Left lung (tissue), 4 donors: ENCODE measurements at regions not wholly inside any gene's neighbourhood (a gene's known extent, or its start where the extent isn't known, plus 50 kb on each side); places are given as distances from the start of the nearest gene placed in this dataset.

Experiments
- ATAC-seq: fragments of 200-7000 bp; cut with Tn5 transposase; one replicate; pipeline ENCODE4 v1.9.1; 2020; ENCODE audit warnings: moderate library complexity
- DNase-seq, 4 donors: peaks; one replicate each; pipeline ENCODE4 v3.0.0-alpha.2; 2013 to 2020
- H3K27ac ChIP-seq, 2 donors: fragments of 200-600 bp; sonication (generic) in 1 of 2; one replicate each; pipeline versions ENCODE4 v1.5.0 to v1.8.0; 2020 to 2021
- H3K27me3 ChIP-seq, 2 donors: fragments of 200-600 bp; sonication (generic) in 1 of 2; one replicate each; pipeline versions ENCODE4 v1.5.0 to v1.8.0; 2020 to 2021
- H3K36me3 ChIP-seq, 2 donors: fragments of 200-600 bp; sonication (generic) in 1 of 2; one replicate each; pipeline versions ENCODE4 v1.5.0 to v1.8.0; 2020 to 2021
- H3K4me1 ChIP-seq, 2 donors: fragments of 200-600 bp; one replicate each; pipeline ENCODE4 v1.8.0; 2021
- H3K4me3 ChIP-seq, 2 donors: fragments of 200-600 bp; sonication (generic) in 1 of 2; one replicate each; pipeline versions ENCODE4 v1.5.0 to v1.8.0; 2020 to 2021; ENCODE audit warnings: mild to moderate bottlenecking in 1 of 2
- H3K9me3 ChIP-seq, 2 donors: fragments of 200-600 bp; sonication (generic) in 1 of 2; one replicate each; pipeline versions ENCODE4 v1.5.0 to v1.8.0; 2020 to 2021
- CTCF ChIP-seq, 2 donors: fragments of 200-600 bp; sonication (generic) in 1 of 2; IDR thresholded peaks; one replicate each; pipeline versions ENCODE4 v1.5.0 to v1.8.0; 2021; ENCODE audit warnings: antibody characterized with exemption in 2 of 2
- intact Hi-C, 2 donors: fragments of 100-400 bp; cut with DNase I; formaldehyde crosslinking; loops; one replicate each; pipeline versions ENCODE4 v1.11.2 to v1.14.2; 2022
- donor health status: DM: no; HTN: yes; CAD: no.
- donor health status: DM: no; HTN: no; CAD: no.

- ATAC-seq (no peak), DNase-seq (no peak)
- intact Hi-C loops = no loop called here
- no peaks in the 10 kb centered on the region for H3K36me3 ChIP-seq
- H3K9me3 ChIP-seq = no peaks in the 10 kb centered on the region
- no peaks in the 10 kb centered on the region for H3K4me1 ChIP-seq
- no peak overlapping the region for H3K27ac ChIP-seq
- TF ChIP-seq CTCF (IDR thresholded peaks at IDR 0.05) = no peak
- no peaks in the 10 kb centered on the region for H3K27me3 ChIP-seq
- H3K4me3 ChIP-seq = no peak overlapping the region
Observed at GRCh38 chr2:133691336-133691735, 123.1 kb upstream of the NCKAP5 start.

GRCh38 chr2:133705287-133705686, 137.0 kb upstream of the NCKAP5 start:
- H3K36me3 ChIP-seq = no peaks in the 10 kb centered on the region
- DNase-seq (no peak), ATAC-seq (no peak)
- intact Hi-C loops = no loop called here
- H3K27me3 ChIP-seq = no peaks in the 10 kb centered on the region
- no peaks in the 10 kb centered on the region for H3K4me1 ChIP-seq
- no peak for TF ChIP-seq CTCF (IDR thresholded peaks at IDR 0.05)
- H3K9me3 ChIP-seq = peaks cover 0 to 10% of the 10 kb centered on the region in 2 donors
- no peak overlapping the region for H3K27ac ChIP-seq
- no peak overlapping the region for H3K4me3 ChIP-seq

- H3K4me3 ChIP-seq = no peak overlapping the region
- H3K9me3 ChIP-seq = peaks cover 0 to 10% of the 10 kb centered on the region in 2 donors
- no peak overlapping the region for H3K27ac ChIP-seq
- ATAC-seq = no peak
- H3K36me3 ChIP-seq = no peaks in the 10 kb centered on the region
- no peaks in the 10 kb centered on the region for H3K4me1 ChIP-seq
- DNase-seq = no peak
- H3K27me3 ChIP-seq = no peaks in the 10 kb centered on the region
- no peak for TF ChIP-seq CTCF (IDR thresholded peaks at IDR 0.05)
- intact Hi-C loops = no loop called here
Observed at GRCh38 chr2:133710613-133711012, 142.3 kb upstream of the NCKAP5 start.

- no peak for TF ChIP-seq CTCF (IDR thresholded peaks at IDR 0.05)
- H3K4me3 ChIP-seq = no peak overlapping the region
- no peak overlapping the region for H3K27ac ChIP-seq
- peaks cover 0 to 10% of the 10 kb centered on the region in 2 donors for H3K9me3 ChIP-seq
- DNase-seq = peak in 1 of 4 donors; percentile 28
- H3K27me3 ChIP-seq = no peaks in the 10 kb centered on the region
- ATAC-seq = no peak
- no peaks in the 10 kb centered on the region for H3K4me1 ChIP-seq
- intact Hi-C loops = no loop called here
- H3K36me3 ChIP-seq = no peaks in the 10 kb centered on the region
Observed at GRCh38 chr2:133711201-133711600, 142.9 kb upstream of the NCKAP5 start.

GRCh38 chr2:133711806-133712205, 143.5 kb upstream of the NCKAP5 start:
- no peaks in the 10 kb centered on the region for H3K36me3 ChIP-seq
- ATAC-seq = no peak
- no peak overlapping the region for H3K27ac ChIP-seq
- intact Hi-C loops = no loop called here
- TF ChIP-seq CTCF (IDR thresholded peaks at IDR 0.05) = no peak
- H3K27me3 ChIP-seq = no peaks in the 10 kb centered on the region
- H3K4me1 ChIP-seq = no peaks in the 10 kb centered on the region
- no peak for DNase-seq
- H3K9me3 ChIP-seq = peaks cover 0 to 10% of the 10 kb centered on the region in 2 donors
- no peak overlapping the region for H3K4me3 ChIP-seq
